Vagina (tissue), 2 donors: ENCODE measurements at regions not wholly inside any gene's neighbourhood (a gene's known extent, or its start where the extent isn't known, plus 50 kb on each side); places are given as distances from the start of the nearest gene placed in this dataset.

Experiments
- CTCF ChIP-seq, 3 experiments: fragments of 450-650 bp in 2 of 3; fragments of 200-600 bp in 1 of 3; sonication (generic) in 1 of 3; IDR thresholded peaks; one replicate each; pipeline ENCODE4 v1.5.1; 2017 to 2019; ENCODE audit warnings: antibody characterized with exemption in 3 of 3, mild to moderate bottlenecking in 2 of 3, moderate library complexity in 2 of 3
- POLR2A ChIP-seq, 2 donors: fragments of 450-650 bp; IDR thresholded peaks; one replicate each; pipeline ENCODE4 v1.6.1; 2017; ENCODE audit warnings: antibody characterized with exemption in 2 of 2, mild to moderate bottlenecking in 2 of 2, moderate library complexity in 2 of 2

- TF ChIP-seq POLR2A (IDR thresholded peaks at IDR 0.05) (no peak), CTCF (IDR thresholded peaks at IDR 0.05) (no peak)
Observed at GRCh38 chr5:164012371-164012770, 507.0 kb downstream of the MAT2B start.
